Heart left ventricle (tissue), 13 donors: ENCODE measurements at regions not wholly inside any gene's neighbourhood (a gene's known extent, or its start where the extent isn't known, plus 50 kb on each side); places are given as distances from the start of the nearest gene placed in this dataset.

Experiments
- CTCF ChIP-seq, 12 donors: fragments of 200-600 bp; sonication (generic) in 4 of 12; IDR thresholded peaks; one replicate each; pipeline versions ENCODE4 v1.5.0 to v1.8.0; 2018 to 2022; ENCODE audit warnings: antibody characterized with exemption in 12 of 12, mild to moderate bottlenecking in 5 of 12
- POLR2A ChIP-seq, 2 donors: fragments of 450-650 bp; IDR thresholded peaks; one replicate each; pipeline ENCODE4 v1.6.1; 2017; ENCODE audit warnings: antibody characterized with exemption in 2 of 2, mild to moderate bottlenecking in 2 of 2, moderate library complexity in 2 of 2
- donor health status: ischemic (EF 13 %, LVEDD 7.1; RV severe dilation, severe dysfunction).
- donor health status: DM: no; HTN: yes; CAD: no.
- donor health status: DM: no; HTN: no; CAD: no.
- donor health status: ischemic (EF 25% LVEDD 6.9; RV normal size, moderate dysfunction).
- donor health status: ischemic (EF 25% LVEDD 5.7; RV mildly dilated, moderate dysfunction).
- donor health status: ischemic (EF 35%, LVEDD 5.7; RV mildly dilated, moderate dysfunction).
- donor health status: nonischemic (EF 11% LVEDD 7.7; RV severe dilation, severe dysfunction).
- donor health status: DM: yes; HTN: yes; CAD: no.
- donor health status: PGD.
- donor health status: ischemic (EF 29% LVEDD 5.4; RV normal size, mild dysfunction).
- donor health status: nonischemic (EF 23%, LVEDD 6.1; RV moderate dilation, normal function).

- TF ChIP-seq CTCF (IDR thresholded peaks at IDR 0.05): no peak
- TF ChIP-seq POLR2A (IDR thresholded peaks at IDR 0.05): no peak
Measured at GRCh38 chr18:1124495-1124894, 219.8 kb downstream of the ADCYAP1 start.
